ENCODE measurements at regions not wholly inside any gene's neighbourhood (a gene's known extent, or its start where the extent isn't known, plus 50 kb on each side); places are given as distances from the start of the nearest gene placed in this dataset.

GRCh38 chrX:1006156-1006730 is 206.2 kb downstream of the CRLF2 start:
- TF ChIP-seq, protein P1, sequence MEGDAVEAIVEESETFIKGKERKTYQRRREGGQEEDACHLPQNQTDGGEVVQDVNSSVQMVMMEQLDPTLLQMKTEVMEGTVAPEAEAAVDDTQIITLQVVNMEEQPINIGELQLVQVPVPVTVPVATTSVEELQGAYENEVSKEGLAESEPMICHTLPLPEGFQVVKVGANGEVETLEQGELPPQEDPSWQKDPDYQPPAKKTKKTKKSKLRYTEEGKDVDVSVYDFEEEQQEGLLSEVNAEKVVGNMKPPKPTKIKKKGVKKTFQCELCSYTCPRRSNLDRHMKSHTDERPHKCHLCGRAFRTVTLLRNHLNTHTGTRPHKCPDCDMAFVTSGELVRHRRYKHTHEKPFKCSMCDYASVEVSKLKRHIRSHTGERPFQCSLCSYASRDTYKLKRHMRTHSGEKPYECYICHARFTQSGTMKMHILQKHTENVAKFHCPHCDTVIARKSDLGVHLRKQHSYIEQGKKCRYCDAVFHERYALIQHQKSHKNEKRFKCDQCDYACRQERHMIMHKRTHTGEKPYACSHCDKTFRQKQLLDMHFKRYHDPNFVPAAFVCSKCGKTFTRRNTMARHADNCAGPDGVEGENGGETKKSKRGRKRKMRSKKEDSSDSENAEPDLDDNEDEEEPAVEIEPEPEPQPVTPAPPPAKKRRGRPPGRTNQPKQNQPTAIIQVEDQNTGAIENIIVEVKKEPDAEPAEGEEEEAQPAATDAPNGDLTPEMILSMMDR (IDR thresholded peaks at IDR 0.05), result no peak
- TF ChIP-seq EZH2 (IDR thresholded peaks at IDR 0.05; ENCODE audit: borderline replicate concordance, insufficient read depth, low read depth, low read length, poor library complexity, severe bottlenecking), result no peak
